Gastroesophageal sphincter (tissue), 2 donors: ENCODE measurements at regions not wholly inside any gene's neighbourhood (a gene's known extent, or its start where the extent isn't known, plus 50 kb on each side); places are given as distances from the start of the nearest gene placed in this dataset.

Experiments used
- EP300 ChIP-seq: sonication (generic); formaldehyde crosslinking; IDR thresholded peaks from one replicate; pipeline ENCODE4 v1.6.1; 2017; ENCODE audit warnings: antibody characterized with exemption, mild to moderate bottlenecking
- POLR2AphosphoS5 ChIP-seq: sonication (generic); formaldehyde crosslinking; IDR thresholded peaks from one replicate; pipeline ENCODE4 v1.6.1; 2017; ENCODE audit warnings: antibody characterized with exemption

GRCh38 chr3:30408105-30408557 is 198.3 kb upstream of the TGFBR2 start:
- TF ChIP-seq POLR2AphosphoS5 (no peak), EP300 (no peak)
